ENCODE measurements at regions not wholly inside any gene's neighbourhood (a gene's known extent, or its start where the extent isn't known, plus 50 kb on each side); places are given as distances from the start of the nearest gene placed in this dataset.

- H3K4me3 Mint-ChIP-seq: no peak overlapping the region
These were observed 107.1 kb upstream of the ATP6AP2 start for GRCh38 chrX:40473460-40474204.

GRCh38 chrX:40471965-40472648 is 108.7 kb upstream of the ATP6AP2 start:
- peak; percentile 24 for DNase-seq
- peaks cover 7% of the 10 kb centered on the region for H3K27me3 Mint-ChIP-seq
- peaks cover 27% of the 10 kb centered on the region for H3K4me1 Mint-ChIP-seq
- H3K4me3 Mint-ChIP-seq: peak overlapping the region; percentile 53
- H3K36me3 Mint-ChIP-seq: no peaks in the 10 kb centered on the region
- H3K27ac Mint-ChIP-seq: peak overlapping the region; percentile 43
- no peaks in the 10 kb centered on the region for H3K9me3 Mint-ChIP-seq

More at GRCh38 chrX:40473460-40474204, 107.1 kb upstream of the ATP6AP2 start:
- peaks cover 22% of the 10 kb centered on the region for H3K4me1 Mint-ChIP-seq
- peak; percentile 26 for DNase-seq
- no peaks in the 10 kb centered on the region for H3K36me3 Mint-ChIP-seq
- H3K9me3 Mint-ChIP-seq: no peaks in the 10 kb centered on the region
- no peak overlapping the region for H3K27ac Mint-ChIP-seq
- H3K27me3 Mint-ChIP-seq: peaks cover 7% of the 10 kb centered on the region

GRCh38 chrX:40470830-40471429 is 109.8 kb upstream of the ATP6AP2 start:
- peaks cover 7% of the 10 kb centered on the region for H3K27me3 Mint-ChIP-seq
- no peaks in the 10 kb centered on the region for H3K36me3 Mint-ChIP-seq
- H3K4me3 Mint-ChIP-seq: no peak overlapping the region
- H3K4me1 Mint-ChIP-seq: peaks cover 29% of the 10 kb centered on the region
- H3K27ac Mint-ChIP-seq: no peak overlapping the region
- no peak for DNase-seq
- H3K9me3 Mint-ChIP-seq: no peaks in the 10 kb centered on the region

GRCh38 chrX:40469316-40469715 is 111.5 kb upstream of the ATP6AP2 start:
- H3K27me3 Mint-ChIP-seq: peaks cover 7% of the 10 kb centered on the region
- DNase-seq: no peak
- no peaks in the 10 kb centered on the region for H3K36me3 Mint-ChIP-seq
- H3K4me1 Mint-ChIP-seq: peaks cover 34% of the 10 kb centered on the region
- no peak overlapping the region for H3K4me3 Mint-ChIP-seq
- H3K27ac Mint-ChIP-seq: no peak overlapping the region
- no peaks in the 10 kb centered on the region for H3K9me3 Mint-ChIP-seq

- Mint-ChIP-seq H3K4me1 (peaks cover 27% of the 10 kb centered on the region), H3K36me3 (no peaks in the 10 kb centered on the region), H3K27ac (peak overlapping the region; percentile 52), H3K27me3 (peaks cover 7% of the 10 kb centered on the region), H3K9me3 (no peaks in the 10 kb centered on the region), H3K4me3 (no peak overlapping the region)
- peak; percentile 40 for DNase-seq
These were observed 112.5 kb upstream of the ATP6AP2 start for GRCh38 chrX:40468033-40468846.

GRCh38 chrX:40467454-40467853 is 113.3 kb upstream of the ATP6AP2 start:
- DNase-seq: no peak
- no peaks in the 10 kb centered on the region for H3K9me3 Mint-ChIP-seq
- H3K4me3 Mint-ChIP-seq: no peak overlapping the region
- no peaks in the 10 kb centered on the region for H3K36me3 Mint-ChIP-seq
- H3K4me1 Mint-ChIP-seq: peaks cover 22% of the 10 kb centered on the region
- no peak overlapping the region for H3K27ac Mint-ChIP-seq
- H3K27me3 Mint-ChIP-seq: peaks cover 7% of the 10 kb centered on the region

GRCh38 chrX:40465735-40466551 is 114.8 kb upstream of the ATP6AP2 start:
- Mint-ChIP-seq H3K9me3 (no peaks in the 10 kb centered on the region), H3K36me3 (no peaks in the 10 kb centered on the region), H3K27me3 (peaks cover 4% of the 10 kb centered on the region), H3K4me3 (no peak overlapping the region), H3K27ac (no peak overlapping the region), H3K4me1 (peaks cover 13% of the 10 kb centered on the region)
- DNase-seq: no peak

- no peaks in the 10 kb centered on the region for H3K36me3 Mint-ChIP-seq
- no peak overlapping the region for H3K27ac Mint-ChIP-seq
- peaks cover 7% of the 10 kb centered on the region for H3K4me1 Mint-ChIP-seq
- no peaks in the 10 kb centered on the region for H3K27me3 Mint-ChIP-seq
- no peaks in the 10 kb centered on the region for H3K9me3 Mint-ChIP-seq
- DNase-seq: no peak
- H3K4me3 Mint-ChIP-seq: no peak overlapping the region
These were observed 118.0 kb upstream of the ATP6AP2 start for GRCh38 chrX:40462795-40463194.

- Mint-ChIP-seq H3K4me3 (no peak overlapping the region), H3K36me3 (no peaks in the 10 kb centered on the region), H3K27me3 (no peaks in the 10 kb centered on the region), H3K4me1 (peaks cover 5% of the 10 kb centered on the region), H3K9me3 (no peaks in the 10 kb centered on the region), H3K27ac (no peak overlapping the region)
- DNase-seq: no peak
These were observed 119.8 kb upstream of the ATP6AP2 start for GRCh38 chrX:40460926-40461325.

GRCh38 chrX:40459571-40460158 is 121.1 kb upstream of the ATP6AP2 start:
- Mint-ChIP-seq H3K9me3 (peaks cover 2% of the 10 kb centered on the region), H3K4me1 (no peaks in the 10 kb centered on the region), H3K4me3 (no peak overlapping the region), H3K36me3 (no peaks in the 10 kb centered on the region), H3K27ac (no peak overlapping the region), H3K27me3 (no peaks in the 10 kb centered on the region)
- DNase-seq: no peak

GRCh38 chrX:40457406-40457805 is 123.4 kb upstream of the ATP6AP2 start:
- H3K4me3 Mint-ChIP-seq: no peak overlapping the region
- DNase-seq: no peak
- H3K4me1 Mint-ChIP-seq: no peaks in the 10 kb centered on the region
- no peak overlapping the region for H3K27ac Mint-ChIP-seq
- no peaks in the 10 kb centered on the region for H3K36me3 Mint-ChIP-seq
- H3K27me3 Mint-ChIP-seq: no peaks in the 10 kb centered on the region
- peaks cover 2% of the 10 kb centered on the region for H3K9me3 Mint-ChIP-seq

- H3K4me1 Mint-ChIP-seq: no peaks in the 10 kb centered on the region
- peaks cover 2% of the 10 kb centered on the region for H3K9me3 Mint-ChIP-seq
- no peaks in the 10 kb centered on the region for H3K27me3 Mint-ChIP-seq
- no peak overlapping the region for H3K4me3 Mint-ChIP-seq
- H3K36me3 Mint-ChIP-seq: no peaks in the 10 kb centered on the region
- H3K27ac Mint-ChIP-seq: no peak overlapping the region
- DNase-seq: no peak
These were observed 128.7 kb upstream of the ATP6AP2 start for GRCh38 chrX:40452031-40452430.

- H3K9me3 Mint-ChIP-seq: no peaks in the 10 kb centered on the region
- H3K27me3 Mint-ChIP-seq: no peaks in the 10 kb centered on the region
These were observed 130.6 kb upstream of the ATP6AP2 start for GRCh38 chrX:40449956-40450706.

More at GRCh38 chrX:40449956-40450706, 130.6 kb upstream of the ATP6AP2 start:
- Mint-ChIP-seq H3K4me1 (no peaks in the 10 kb centered on the region), H3K27ac (no peak overlapping the region), H3K36me3 (no peaks in the 10 kb centered on the region), H3K4me3 (no peak overlapping the region)
- DNase-seq: no peak
